ENCODE measurements at regions not wholly inside any gene's neighbourhood (a gene's known extent, or its start where the extent isn't known, plus 50 kb on each side); places are given as distances from the start of the nearest gene placed in this dataset.

DNA sequence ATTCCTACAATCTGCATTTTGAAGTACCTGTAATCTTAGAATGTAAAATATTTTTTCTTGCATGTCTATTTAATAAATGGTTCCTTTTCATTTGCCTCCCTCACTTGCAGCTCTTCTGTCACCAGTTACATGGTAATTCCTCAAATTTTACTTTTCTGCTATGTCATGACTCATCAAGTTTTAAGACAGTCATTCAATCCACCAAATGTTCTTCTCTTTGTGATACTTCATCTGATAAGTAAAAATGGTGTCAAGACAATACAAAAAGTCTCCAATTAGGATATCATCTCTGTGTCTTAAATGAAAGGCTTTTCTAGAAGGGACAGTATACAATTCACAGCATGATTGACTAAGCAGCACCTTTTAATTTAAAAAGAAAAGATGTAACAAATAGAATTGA lies 104.9 kb upstream of the FTMT start:
- TF ChIP-seq GATA2 (IDR thresholded peaks at IDR 0.05; ENCODE audit: low read depth, low read length) (no peak), GATA3 (IDR thresholded peaks at IDR 0.05; ENCODE audit: low read depth, low read length) (no peak)

Data from SH-SY5Y (cell line).